GM23248 (cell line): ENCODE measurements at regions not wholly inside any gene's neighbourhood (a gene's known extent, or its start where the extent isn't known, plus 50 kb on each side); places are given as distances from the start of the nearest gene placed in this dataset.

Source experiments
- DNase-seq: peaks from one replicate; pipeline ENCODE4 v3.0.0-alpha.2; 2015
- H2AFZ ChIP-seq: fragments of 200-600 bp; sonication (generic); 2 replicates; pipeline ENCODE4 v1.6.1; 2016; ENCODE audit warnings: antibody characterized with exemption
- H3F3A ChIP-seq: fragments of 200-600 bp; sonication (generic); 2 replicates; pipeline ENCODE4 v1.6.1; 2016; ENCODE audit warnings: mild to moderate bottlenecking, antibody characterized with exemption, mixed run types; ENCODE audit not compliant: insufficient read depth
- H3K27ac ChIP-seq: fragments of 200-600 bp; sonication (generic); 2 replicates; pipeline ENCODE4 v1.5.1; 2016; ENCODE audit warnings: mild to moderate bottlenecking
- H3K27me3 ChIP-seq: fragments of 200-600 bp; sonication (generic); replicated peaks from 2 replicates; pipeline ENCODE4 v1.6.1; 2016; ENCODE audit warnings: mild to moderate bottlenecking; ENCODE audit not compliant: insufficient read depth
- H3K36me3 ChIP-seq: fragments of 200-600 bp; sonication (generic); 2 replicates; pipeline ENCODE4 v1.6.1; 2016; ENCODE audit warnings: low read depth, mild to moderate bottlenecking
- H3K4me1 ChIP-seq: fragments of 200-600 bp; sonication (generic); 2 replicates; pipeline ENCODE4 v1.6.1; 2016; ENCODE audit warnings: mild to moderate bottlenecking; ENCODE audit not compliant: insufficient read depth
- H3K4me2 ChIP-seq: fragments of 200-600 bp; sonication (generic); one replicate; pipeline ENCODE4 v1.6.1; 2016; ENCODE audit warnings: mild to moderate bottlenecking; ENCODE audit not compliant: unreplicated experiment
- H3K4me3 ChIP-seq: fragments of 200-600 bp; sonication (generic); 2 replicates; pipeline ENCODE4 v1.5.1; 2016; ENCODE audit warnings: mild to moderate bottlenecking
- H3K79me2 ChIP-seq: fragments of 200-600 bp; sonication (generic); 2 replicates; pipeline ENCODE4 v1.6.1; 2016; ENCODE audit warnings: mild to moderate bottlenecking; ENCODE audit not compliant: insufficient read depth
- H3K9ac ChIP-seq: fragments of 200-600 bp; sonication (generic); 2 replicates; pipeline ENCODE4 v1.6.1; 2016; ENCODE audit warnings: mild to moderate bottlenecking
- H3K9me2 ChIP-seq: fragments of 200-600 bp; sonication (generic); 2 replicates; pipeline ENCODE4 v1.6.1; 2016; ENCODE audit warnings: mixed run types, mild to moderate bottlenecking, moderate library complexity; ENCODE audit not compliant: insufficient read depth
- H3K9me3 ChIP-seq: fragments of 200-600 bp; sonication (generic); one replicate; pipeline ENCODE4 v1.6.1; 2017; ENCODE audit warnings: low read depth
- H4K20me1 ChIP-seq: fragments of 200-600 bp; sonication (generic); 2 replicates; pipeline ENCODE4 v1.6.0; 2016; ENCODE audit not compliant: insufficient read depth
- EZH2 ChIP-seq: fragments of 200-600 bp; sonication (generic); IDR thresholded peaks from 2 replicates; pipeline ENCODE4 v1.6.1; 2018; ENCODE audit warnings: antibody characterized with exemption, mild to moderate bottlenecking; ENCODE audit not compliant: insufficient read depth, poor library complexity, severe bottlenecking
- EZH2phosphoT487 ChIP-seq: fragments of 200-600 bp; sonication (generic); IDR thresholded peaks from 2 replicates; pipeline ENCODE4 v1.6.1; 2018; ENCODE audit warnings: antibody characterized with exemption, moderate library complexity, mild to moderate bottlenecking, low read depth; ENCODE audit not compliant: insufficient read depth
- WGBS, 2 experiments: methylation state at CpG; one replicate each; pipeline ENCODE4 v1.1.6; 2015 to 2017; ENCODE audit warnings: low lambda C conversion rate in 2 of 2, low coverage in 1 of 2; ENCODE audit errors: missing lambda C conversion rate in 2 of 2; 5-methylcytosine and 5-hydroxymethylcytosine counted together
- in situ Hi-C: fragments of 300-500 bp; cut with MboI; formaldehyde crosslinking; loops from 2 replicates; pipeline ENCODE4 v1.15.0; 2020

- no peak for DNase-seq
- TF ChIP-seq EZH2 (no peak), EZH2phosphoT487 (no peak)
- Histone ChIP-seq H3K36me3 (no peaks in the 10 kb centered on the region), H3K4me1 (no peaks in the 10 kb centered on the region), H3K27ac (no peak overlapping the region), H3K27me3 (no peaks in the 10 kb centered on the region), H3F3A (no peaks in the 10 kb centered on the region), H3K9ac (no peak overlapping the region), H3K4me2 (no peak overlapping the region), H3K4me3 (no peak overlapping the region), H2AFZ (no peak overlapping the region), H3K79me2 (no peaks in the 10 kb centered on the region), H4K20me1 (no peaks in the 10 kb centered on the region), H3K9me3 (no peaks in the 10 kb centered on the region), H3K9me2 (no peaks in the 10 kb centered on the region)
- WGBS, 2 experiments: 52 to 61% methylated on average over 3 of the region's 3 CpGs
- in situ Hi-C loops: no loop called here
Observed at GRCh38 chr6:77322604-77323003, 140.7 kb downstream of the HTR1B start.

GRCh38 chr6:77318256-77318655, 145.0 kb downstream of the HTR1B start:
- 45 to 59% methylated on average over 1 of the region's 1 CpG for WGBS, 2 experiments
- no peaks in the 10 kb centered on the region for H3F3A ChIP-seq
- in situ Hi-C loops: no loop called here
- H3K4me3 ChIP-seq: no peak overlapping the region
- H4K20me1 ChIP-seq: no peaks in the 10 kb centered on the region
- H3K9me3 ChIP-seq: no peaks in the 10 kb centered on the region
- no peaks in the 10 kb centered on the region for H3K27me3 ChIP-seq
- no peak overlapping the region for H3K4me2 ChIP-seq
- H3K36me3 ChIP-seq: no peaks in the 10 kb centered on the region
- no peaks in the 10 kb centered on the region for H3K9me2 ChIP-seq
- H3K27ac ChIP-seq: no peak overlapping the region
- no peak overlapping the region for H3K9ac ChIP-seq
- no peak for DNase-seq
- H3K79me2 ChIP-seq: no peaks in the 10 kb centered on the region
- H3K4me1 ChIP-seq: no peaks in the 10 kb centered on the region
- no peak for TF ChIP-seq EZH2
- TF ChIP-seq EZH2phosphoT487: no peak
- no peak overlapping the region for H2AFZ ChIP-seq

GRCh38 chr6:77313595-77313994, 149.7 kb downstream of the HTR1B start:
- H3K4me1 ChIP-seq: no peaks in the 10 kb centered on the region
- DNase-seq: no peak
- no peaks in the 10 kb centered on the region for H3K9me2 ChIP-seq
- TF ChIP-seq EZH2 (no peak), EZH2phosphoT487 (no peak)
- no peak overlapping the region for H3K9ac ChIP-seq
- H3K27ac ChIP-seq: no peak overlapping the region
- 50 to 59% methylated on average over 1 of the region's 1 CpG for WGBS, 2 experiments
- in situ Hi-C loops: no loop called here
- no peaks in the 10 kb centered on the region for H3K36me3 ChIP-seq
- H3K4me3 ChIP-seq: no peak overlapping the region
- H3K79me2 ChIP-seq: no peaks in the 10 kb centered on the region
- H3K9me3 ChIP-seq: no peaks in the 10 kb centered on the region
- H2AFZ ChIP-seq: no peak overlapping the region
- no peaks in the 10 kb centered on the region for H3K27me3 ChIP-seq
- no peaks in the 10 kb centered on the region for H4K20me1 ChIP-seq
- no peak overlapping the region for H3K4me2 ChIP-seq
- H3F3A ChIP-seq: no peaks in the 10 kb centered on the region

- no peaks in the 10 kb centered on the region for H3K27me3 ChIP-seq
- H4K20me1 ChIP-seq: no peaks in the 10 kb centered on the region
- WGBS, 2 experiments: 38 to 45% methylated on average over 1 of the region's 1 CpG
- no peak overlapping the region for H3K9ac ChIP-seq
- no peak overlapping the region for H2AFZ ChIP-seq
- no peaks in the 10 kb centered on the region for H3K9me2 ChIP-seq
- H3K27ac ChIP-seq: no peak overlapping the region
- no peaks in the 10 kb centered on the region for H3K4me1 ChIP-seq
- DNase-seq: no peak
- no peak overlapping the region for H3K4me2 ChIP-seq
- no peak overlapping the region for H3K4me3 ChIP-seq
- in situ Hi-C loops: no loop called here
- H3K9me3 ChIP-seq: no peaks in the 10 kb centered on the region
- TF ChIP-seq EZH2: no peak
- TF ChIP-seq EZH2phosphoT487: no peak
- no peaks in the 10 kb centered on the region for H3K79me2 ChIP-seq
- no peaks in the 10 kb centered on the region for H3F3A ChIP-seq
- H3K36me3 ChIP-seq: no peaks in the 10 kb centered on the region
Observed at GRCh38 chr6:77299931-77300330, 163.4 kb downstream of the HTR1B start.

GRCh38 chr6:77298283-77298682, 165.0 kb downstream of the HTR1B start:
- H3K9me3 ChIP-seq: no peaks in the 10 kb centered on the region
- no peaks in the 10 kb centered on the region for H3K27me3 ChIP-seq
- H3K9me2 ChIP-seq: no peaks in the 10 kb centered on the region
- WGBS, 2 experiments: 55 to 60% methylated on average over 1 of the region's 1 CpG
- TF ChIP-seq EZH2 (no peak), EZH2phosphoT487 (no peak)
- no peaks in the 10 kb centered on the region for H3K36me3 ChIP-seq
- no peak overlapping the region for H3K9ac ChIP-seq
- H4K20me1 ChIP-seq: no peaks in the 10 kb centered on the region
- peaks cover 7% of the 10 kb centered on the region for H3F3A ChIP-seq
- in situ Hi-C loops: no loop called here
- H3K79me2 ChIP-seq: no peaks in the 10 kb centered on the region
- H3K4me3 ChIP-seq: no peak overlapping the region
- peaks cover 9% of the 10 kb centered on the region for H3K4me1 ChIP-seq
- no peak overlapping the region for H2AFZ ChIP-seq
- no peak overlapping the region for H3K27ac ChIP-seq
- no peak overlapping the region for H3K4me2 ChIP-seq
- no peak for DNase-seq
